ENCODE measurements at regions not wholly inside any gene's neighbourhood (a gene's known extent, or its start where the extent isn't known, plus 50 kb on each side); places are given as distances from the start of the nearest gene placed in this dataset.

- H3K27ac Mint-ChIP-seq (ENCODE audit: unreplicated experiment), result no peak overlapping the region
- Histone ChIP-seq H3K27me3 (replicated peaks; ENCODE audit: control insufficient read depth, insufficient read depth, low read length) (no peaks in the 10 kb centered on the region), H3K4me3 (ENCODE audit: low read depth, low read length) (no peak overlapping the region), H3K9me3 (no peaks in the 10 kb centered on the region), H3K36me3 (ENCODE audit: control insufficient read depth, insufficient read depth, low read length) (no peaks in the 10 kb centered on the region), H3K4me1 (peaks cover 12% of the 10 kb centered on the region)
- peaks cover 5% of the 10 kb centered on the region for H3K36me3 Mint-ChIP-seq (ENCODE audit: insufficient read depth, unreplicated experiment)
- peaks cover 19% of the 10 kb centered on the region for H3K4me1 Mint-ChIP-seq (ENCODE audit: low read depth, unreplicated experiment)
- CTCF ChIA-PET, result no interaction called here
- no TSS peak for BruUV-seq (replicated peaks)
- no peak for DNase-seq
- POLR2A ChIA-PET, result no interaction called here
- no peak for TF ChIP-seq CTCF (IDR thresholded peaks at IDR 0.05; ENCODE audit: insufficient read depth in 1 of 2, low read depth in 1 of 2, low read length in 1 of 2, severe bottlenecking in 1 of 2, unreplicated experiment in 1 of 2)
- H3K4me3 Mint-ChIP-seq (ENCODE audit: unreplicated experiment), result no peak overlapping the region
- intact Hi-C loops (cut with micrococcal nuclease; ENCODE audit: unreplicated experiment), result no loop called here
- H3K9me3 Mint-ChIP-seq (ENCODE audit: unreplicated experiment), result peaks cover 28% of the 10 kb centered on the region
- H3K27me3 Mint-ChIP-seq (ENCODE audit: insufficient read depth, unreplicated experiment), result no peaks in the 10 kb centered on the region
These were observed 951.9 kb upstream of the CHORDC1 start for GRCh38 chr11:91174734-91175133.

GRCh38 chr11:91174193-91174592, 951.3 kb upstream of the CHORDC1 start:
- CTCF ChIA-PET, result no interaction called here
- Histone ChIP-seq H3K9me3 (no peaks in the 10 kb centered on the region), H3K27me3 (replicated peaks; ENCODE audit: control insufficient read depth, insufficient read depth, low read length) (no peaks in the 10 kb centered on the region), H3K36me3 (ENCODE audit: control insufficient read depth, insufficient read depth, low read length) (no peaks in the 10 kb centered on the region), H3K4me1 (peaks cover 12% of the 10 kb centered on the region), H3K4me3 (ENCODE audit: low read depth, low read length) (no peak overlapping the region)
- no peak for DNase-seq
- H3K9me3 Mint-ChIP-seq (ENCODE audit: unreplicated experiment), result peaks cover 29% of the 10 kb centered on the region
- H3K36me3 Mint-ChIP-seq (ENCODE audit: insufficient read depth, unreplicated experiment), result peaks cover 8% of the 10 kb centered on the region
- peaks cover 25% of the 10 kb centered on the region for H3K4me1 Mint-ChIP-seq (ENCODE audit: low read depth, unreplicated experiment)
- intact Hi-C loops (cut with micrococcal nuclease; ENCODE audit: unreplicated experiment), result no loop called here
- no peaks in the 10 kb centered on the region for H3K27me3 Mint-ChIP-seq (ENCODE audit: insufficient read depth, unreplicated experiment)
- H3K27ac Mint-ChIP-seq (ENCODE audit: unreplicated experiment), result no peak overlapping the region
- BruUV-seq (replicated peaks), result no TSS peak
- TF ChIP-seq CTCF (IDR thresholded peaks at IDR 0.05; ENCODE audit: insufficient read depth in 1 of 2, low read depth in 1 of 2, low read length in 1 of 2, severe bottlenecking in 1 of 2, unreplicated experiment in 1 of 2), result no peak
- H3K4me3 Mint-ChIP-seq (ENCODE audit: unreplicated experiment), result no peak overlapping the region
- POLR2A ChIA-PET, result no interaction called here

- Histone ChIP-seq H3K36me3 (ENCODE audit: control insufficient read depth, insufficient read depth, low read length) (no peaks in the 10 kb centered on the region), H3K27me3 (replicated peaks; ENCODE audit: control insufficient read depth, insufficient read depth, low read length) (no peaks in the 10 kb centered on the region), H3K4me1 (peaks cover 12% of the 10 kb centered on the region), H3K9me3 (no peaks in the 10 kb centered on the region), H3K4me3 (ENCODE audit: low read depth, low read length) (no peak overlapping the region)
- H3K4me1 Mint-ChIP-seq (ENCODE audit: low read depth, unreplicated experiment), result peaks cover 29% of the 10 kb centered on the region
- no TSS peak for BruUV-seq (replicated peaks)
- no peaks in the 10 kb centered on the region for H3K27me3 Mint-ChIP-seq (ENCODE audit: insufficient read depth, unreplicated experiment)
- H3K36me3 Mint-ChIP-seq (ENCODE audit: insufficient read depth, unreplicated experiment), result peaks cover 8% of the 10 kb centered on the region
- no peak overlapping the region for H3K27ac Mint-ChIP-seq (ENCODE audit: unreplicated experiment)
- H3K4me3 Mint-ChIP-seq (ENCODE audit: unreplicated experiment), result no peak overlapping the region
- H3K9me3 Mint-ChIP-seq (ENCODE audit: unreplicated experiment), result peaks cover 29% of the 10 kb centered on the region
- DNase-seq, result no peak
- intact Hi-C loops (cut with micrococcal nuclease; ENCODE audit: unreplicated experiment), result no loop called here
- TF ChIP-seq CTCF (IDR thresholded peaks at IDR 0.05; ENCODE audit: insufficient read depth in 1 of 2, low read depth in 1 of 2, low read length in 1 of 2, severe bottlenecking in 1 of 2, unreplicated experiment in 1 of 2), result no peak
- ChIA-PET POLR2A (no interaction called here), CTCF (interaction anchor here (0.6 kb wide), 1 partner anchor 14 kb away, joined by 3 read pairs; no protein-coding TSS in a partner anchor)
These were observed 950.9 kb upstream of the CHORDC1 start for GRCh38 chr11:91173701-91174100.

Data from Caco-2 (cell line).